Heart left ventricle (tissue), 16 donors: ENCODE measurements at regions not wholly inside any gene's neighbourhood (a gene's known extent, or its start where the extent isn't known, plus 50 kb on each side); places are given as distances from the start of the nearest gene placed in this dataset.

Experiments
- ATAC-seq, 4 donors: fragments of 200-7000 bp; cut with Tn5 transposase; one replicate each; pipeline ENCODE4 v1.9.1; 2020 to 2022; ENCODE audit warnings: moderate library complexity in 4 of 4, mild to moderate bottlenecking in 3 of 4, moderate number of reproducible peaks in 1 of 4
- DNase-seq, 5 donors: peaks; one replicate each; pipeline ENCODE4 v3.0.0-alpha.2; 2020
- H3K27ac ChIP-seq, 12 donors: fragments of 200-600 bp; sonication (generic) in 4 of 12; one replicate each; pipeline versions ENCODE4 v1.5.0 to v1.8.0; 2016 to 2022; ENCODE audit warnings: mild to moderate bottlenecking in 2 of 12
- H3K27me3 ChIP-seq, 9 donors: fragments of 200-600 bp; sonication (generic) in 2 of 9; one replicate each; pipeline versions ENCODE4 v1.5.1 to v1.8.0; 2016 to 2022; ENCODE audit warnings: mild to moderate bottlenecking in 3 of 9
- H3K36me3 ChIP-seq, 9 donors: fragments of 200-600 bp; sonication (generic) in 2 of 9; one replicate each; pipeline versions ENCODE4 v1.5.0 to v1.8.0; 2018 to 2022; ENCODE audit warnings: mild to moderate bottlenecking in 2 of 9
- H3K4me1 ChIP-seq, 12 donors: fragments of 200-600 bp; sonication (generic) in 4 of 12; one replicate each; pipeline versions ENCODE4 v1.5.0 to v1.8.0; 2016 to 2022; ENCODE audit warnings: mild to moderate bottlenecking in 3 of 12
- H3K4me3 ChIP-seq, 12 donors: fragments of 200-600 bp; sonication (generic) in 4 of 12; one replicate each; pipeline versions ENCODE4 v1.5.0 to v1.8.0; 2017 to 2022; ENCODE audit warnings: mild to moderate bottlenecking in 9 of 12, moderate library complexity in 4 of 12
- H3K9me3 ChIP-seq, 12 donors: fragments of 200-600 bp; sonication (generic) in 4 of 12; one replicate each; pipeline versions ENCODE4 v1.5.0 to v1.8.0; 2016 to 2022; ENCODE audit warnings: mild to moderate bottlenecking in 1 of 12
- CTCF ChIP-seq, 12 donors: fragments of 200-600 bp; sonication (generic) in 4 of 12; IDR thresholded peaks; one replicate each; pipeline versions ENCODE4 v1.5.0 to v1.8.0; 2018 to 2022; ENCODE audit warnings: antibody characterized with exemption in 12 of 12, mild to moderate bottlenecking in 5 of 12
- POLR2A ChIP-seq, 2 donors: fragments of 450-650 bp; IDR thresholded peaks; one replicate each; pipeline ENCODE4 v1.6.1; 2017; ENCODE audit warnings: antibody characterized with exemption in 2 of 2, mild to moderate bottlenecking in 2 of 2, moderate library complexity in 2 of 2
- WGBS, 4 donors: extraction: QIAGEN DNeasy Blood & Tissue Kit in 2 of 4; methylation state at CpG; one replicate each; pipeline versions ENCODE4 v1.1.5 to v1.1.7; 2013 to 2018; 5-methylcytosine and 5-hydroxymethylcytosine counted together
- intact Hi-C, 10 donors: fragments of 100-400 bp; cut with DNase I; formaldehyde crosslinking; loops; one replicate each; pipeline versions ENCODE4 v1.11.1 to v1.14.2; 2022
- donor health status: ischemic (EF 13 %, LVEDD 7.1; RV severe dilation, severe dysfunction).
- donor health status: healthy with polysubstance abuse.
- donor health status: DM: no; HTN: yes; CAD: no.
- donor health status: DM: no; HTN: no; CAD: no.
- donor health status: ischemic (EF 25% LVEDD 6.9; RV normal size, moderate dysfunction).
- donor health status: ischemic (EF 25% LVEDD 5.7; RV mildly dilated, moderate dysfunction).
- donor health status: healthy.
- donor health status: DM: yes; HTN: yes; CAD: no.
- donor health status: ischemic (EF 35%, LVEDD 5.7; RV mildly dilated, moderate dysfunction).
- donor health status: nonischemic (EF 11% LVEDD 7.7; RV severe dilation, severe dysfunction).
- donor health status: DM: yes; HTN: yes; CAD: no.
- donor health status: PGD.
- donor health status: ischemic (EF 29% LVEDD 5.4; RV normal size, mild dysfunction).
- donor health status: nonischemic (EF 23%, LVEDD 6.1; RV moderate dilation, normal function).

- Histone ChIP-seq H3K36me3 (no peaks in the 10 kb centered on the region), H3K27ac (no peak overlapping the region), H3K4me3 (no peak overlapping the region), H3K27me3 (no peaks in the 10 kb centered on the region), H3K9me3 (peaks cover 0 to 7% (median 0%) of the 10 kb centered on the region in 12 donors), H3K4me1 (peaks cover 0 to 6% (median 0%) of the 10 kb centered on the region in 12 donors)
- no peak for DNase-seq
- TF ChIP-seq POLR2A (IDR thresholded peaks at IDR 0.05) (no peak), CTCF (IDR thresholded peaks at IDR 0.05) (no peak)
- intact Hi-C loops = loop anchor here in 1 of 10 donors (10.0 kb wide), 1 partner anchor 64 kb away; no protein-coding TSS in a partner anchor
- no peak for ATAC-seq
- WGBS, 4 donors = 88 to 92% (median 90%) methylated on average over 2 of the region's 2 CpGs
Observed at GRCh38 chr9:85168412-85168811, 498.9 kb downstream of the NTRK2 start.

- H3K36me3 ChIP-seq = no peaks in the 10 kb centered on the region
- ATAC-seq (no peak), DNase-seq (no peak)
- WGBS, 4 donors = 67 to 82% (median 77%) methylated on average over 1 of the region's 1 CpG
- peaks cover 0 to 14% (median 1%) of the 10 kb centered on the region in 12 donors for H3K9me3 ChIP-seq
- no peak overlapping the region for H3K4me3 ChIP-seq
- intact Hi-C loops = loop anchor here in 1 of 10 donors (10.0 kb wide), 1 partner anchor 62 kb away; no protein-coding TSS in a partner anchor
- no peak for TF ChIP-seq POLR2A (IDR thresholded peaks at IDR 0.05)
- no peak for TF ChIP-seq CTCF (IDR thresholded peaks at IDR 0.05)
- H3K27ac ChIP-seq = no peak overlapping the region
- H3K27me3 ChIP-seq = no peaks in the 10 kb centered on the region
- peaks cover 0 to under 1% (median 0%) of the 10 kb centered on the region in 12 donors for H3K4me1 ChIP-seq
Observed at GRCh38 chr9:85167146-85167545, 497.6 kb downstream of the NTRK2 start.

GRCh38 chr9:85163825-85164224, 494.3 kb downstream of the NTRK2 start:
- no peak overlapping the region for H3K27ac ChIP-seq
- H3K4me1 ChIP-seq = no peaks in the 10 kb centered on the region
- no peaks in the 10 kb centered on the region for H3K27me3 ChIP-seq
- DNase-seq (no peak), ATAC-seq (no peak)
- no peaks in the 10 kb centered on the region for H3K36me3 ChIP-seq
- WGBS, 4 donors = 74 to 86% (median 77%) methylated on average over 2 of the region's 2 CpGs
- no peak overlapping the region for H3K4me3 ChIP-seq
- no peak for TF ChIP-seq POLR2A (IDR thresholded peaks at IDR 0.05)
- TF ChIP-seq CTCF (IDR thresholded peaks at IDR 0.05) = no peak
- intact Hi-C loops = loop anchor here in 1 of 10 donors (10.0 kb wide), 1 partner anchor 59 kb away; no protein-coding TSS in a partner anchor
- H3K9me3 ChIP-seq = peaks cover 0 to 15% (median 1%) of the 10 kb centered on the region in 12 donors

- Histone ChIP-seq H3K4me3 (no peak overlapping the region), H3K4me1 (no peaks in the 10 kb centered on the region), H3K27ac (no peak overlapping the region), H3K36me3 (no peaks in the 10 kb centered on the region), H3K9me3 (peaks cover 0 to 15% (median 1%) of the 10 kb centered on the region in 12 donors), H3K27me3 (no peaks in the 10 kb centered on the region)
- DNase-seq = no peak
- TF ChIP-seq CTCF (IDR thresholded peaks at IDR 0.05) = no peak
- no peak for TF ChIP-seq POLR2A (IDR thresholded peaks at IDR 0.05)
- no peak for ATAC-seq
- 79 to 94% (median 87%) methylated on average over 1 of the region's 1 CpG for WGBS, 4 donors
- intact Hi-C loops = loop anchor here in 1 of 10 donors (10.0 kb wide), 1 partner anchor 59 kb away; no protein-coding TSS in a partner anchor
Observed at GRCh38 chr9:85163415-85163814, 493.9 kb downstream of the NTRK2 start.
